ENCODE measurements at regions not wholly inside any gene's neighbourhood (a gene's known extent, or its start where the extent isn't known, plus 50 kb on each side); places are given as distances from the start of the nearest gene placed in this dataset.

GRCh38 chr22:27438271-27438980 is 363.1 kb downstream of the MN1 start:
- DNase-seq: no peak

- no peak for DNase-seq
These were observed 362.4 kb downstream of the MN1 start for GRCh38 chr22:27439131-27439530.

- no peak for DNase-seq
These were observed 361.2 kb downstream of the MN1 start for GRCh38 chr22:27440304-27440865.

GRCh38 chr22:27441706-27442475 is 359.7 kb downstream of the MN1 start:
- DNase-seq: no peak

- DNase-seq: no peak
These were observed 358.2 kb downstream of the MN1 start for GRCh38 chr22:27443306-27443705.

- DNase-seq: no peak
These were observed 355.7 kb downstream of the MN1 start for GRCh38 chr22:27445881-27446280.

- no peak for DNase-seq
These were observed 354.3 kb downstream of the MN1 start for GRCh38 chr22:27447289-27447688.

GRCh38 chr22:27450448-27450847 is 351.1 kb downstream of the MN1 start:
- no peak for DNase-seq

GRCh38 chr22:27452245-27452644 is 349.3 kb downstream of the MN1 start:
- no peak for DNase-seq

GRCh38 chr22:27452922-27453321 is 348.6 kb downstream of the MN1 start:
- no peak for DNase-seq

- no peak for DNase-seq
These were observed 347.8 kb downstream of the MN1 start for GRCh38 chr22:27453725-27454124.

GRCh38 chr22:27454807-27455450 is 346.6 kb downstream of the MN1 start:
- DNase-seq: no peak

GRCh38 chr22:27455526-27455925 is 346.0 kb downstream of the MN1 start:
- no peak for DNase-seq

GRCh38 chr22:27456696-27457503 is 344.7 kb downstream of the MN1 start:
- no peak for DNase-seq

- no peak for DNase-seq
These were observed 341.6 kb downstream of the MN1 start for GRCh38 chr22:27459999-27460398.

- DNase-seq: no peak
These were observed 340.8 kb downstream of the MN1 start for GRCh38 chr22:27460591-27461347.

GRCh38 chr22:27461470-27461869 is 340.1 kb downstream of the MN1 start:
- DNase-seq: no peak

- DNase-seq: no peak
These were observed 339.4 kb downstream of the MN1 start for GRCh38 chr22:27462190-27462589.

- DNase-seq: no peak
These were observed 338.4 kb downstream of the MN1 start for GRCh38 chr22:27463121-27463660.

GRCh38 chr22:27466229-27466628 is 335.3 kb downstream of the MN1 start:
- DNase-seq: no peak

GRCh38 chr22:27466778-27467438 is 334.6 kb downstream of the MN1 start:
- DNase-seq: no peak

All from CD4-positive, alpha-beta T cell treated with Interleukin-17A for 1 hour (primary cell).